NT2/D1 (cell line): ENCODE measurements at regions not wholly inside any gene's neighbourhood (a gene's known extent, or its start where the extent isn't known, plus 50 kb on each side); places are given as distances from the start of the nearest gene placed in this dataset.
"Not testable (repeated sequence)": the region's sequence is repeated elsewhere in the genome, so short reads cannot be mapped to it uniquely, and the experiment has no call there.

Source experiments
- DNase-seq: peaks from one replicate; pipeline ENCODE4 v3.0.0-alpha.2; 2011; ENCODE audit warnings: low read depth, low spot score
- H3K27me3 ChIP-seq: 2 replicates; pipeline ENCODE4 v1.6.0; 2011; ENCODE audit warnings: mild to moderate bottlenecking; ENCODE audit not compliant: insufficient read length, insufficient read depth
- H3K36me3 ChIP-seq: 2 replicates; pipeline ENCODE4 v1.6.1; 2011; ENCODE audit warnings: mild to moderate bottlenecking, low read length, mixed read lengths; ENCODE audit not compliant: insufficient read depth, insufficient read length
- H3K4me1 ChIP-seq: 2 replicates; pipeline ENCODE4 v1.5.1; 2011; ENCODE audit not compliant: insufficient read depth, insufficient read length
- H3K4me3 ChIP-seq: 2 replicates; pipeline ENCODE4 v1.5.1; 2011; ENCODE audit warnings: low read depth; ENCODE audit not compliant: insufficient read length
- H3K9ac ChIP-seq: 2 replicates; pipeline ENCODE4 v1.6.0; 2011; ENCODE audit warnings: low read depth; ENCODE audit not compliant: insufficient read length
- H3K9me3 ChIP-seq: 2 replicates; pipeline ENCODE4 v1.5.1; 2011; ENCODE audit warnings: mild to moderate bottlenecking, low read length; ENCODE audit not compliant: insufficient read depth
- SUZ12 ChIP-seq: IDR thresholded peaks from 2 replicates; pipeline ENCODE4 v1.6.1; 2011; ENCODE audit not compliant: insufficient read length, insufficient read depth; ENCODE audit errors: extremely low read depth
- YY1 ChIP-seq: IDR thresholded peaks from 2 replicates; pipeline ENCODE4 v1.6.1; 2011; ENCODE audit not compliant: insufficient read length, insufficient read depth
- ZNF274 ChIP-seq: IDR thresholded peaks from 2 replicates; pipeline ENCODE4 v1.6.1; 2011; ENCODE audit warnings: mild to moderate bottlenecking, low read depth, low read length

GRCh38 chr1:238329671-238330070 lies 438.9 kb upstream of the ZP4 start:
- DNase-seq, result no peak
- H3K9ac ChIP-seq, result no peak overlapping the region
- no peaks in the 10 kb centered on the region for H3K36me3 ChIP-seq

GRCh38 chr1:238327033-238327432 lies 436.3 kb upstream of the ZP4 start:
- H3K9me3 ChIP-seq, H3K9ac ChIP-seq, DNase-seq, H3K4me3 ChIP-seq, H3K27me3 ChIP-seq, H3K36me3 ChIP-seq, H3K4me1 ChIP-seq: not testable (repeated sequence)

More at GRCh38 chr1:238329671-238330070, 438.9 kb upstream of the ZP4 start:
- no peak overlapping the region for H3K4me3 ChIP-seq
- no peaks in the 10 kb centered on the region for H3K9me3 ChIP-seq
- TF ChIP-seq SUZ12 (no peak), YY1 (no peak), ZNF274 (no peak)
- H3K4me1 ChIP-seq, result no peaks in the 10 kb centered on the region
- H3K27me3 ChIP-seq, result no peaks in the 10 kb centered on the region

DNA sequence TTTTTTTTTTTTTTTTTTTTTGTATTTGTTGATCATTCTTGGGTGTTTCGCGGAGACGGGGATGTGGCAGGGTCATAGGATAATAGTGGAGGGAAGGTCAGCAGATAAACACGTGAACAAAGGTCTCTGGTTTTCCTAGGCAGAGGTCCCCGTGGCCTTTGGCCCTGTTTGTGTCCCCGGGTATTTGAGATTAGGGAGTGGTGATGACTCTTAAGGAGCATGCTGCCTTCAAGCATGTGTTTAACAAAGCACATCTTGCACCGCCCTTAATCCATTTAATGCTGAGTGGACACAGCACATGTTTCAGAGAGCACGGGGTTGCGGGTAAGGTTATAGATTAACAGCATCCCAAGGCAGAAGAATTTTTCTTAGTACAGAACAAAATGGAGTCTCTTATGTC lies 435.8 kb upstream of the ZP4 start:
- H3K9ac ChIP-seq, DNase-seq, H3K4me3 ChIP-seq, H3K4me1 ChIP-seq, H3K9me3 ChIP-seq, H3K27me3 ChIP-seq, H3K36me3 ChIP-seq: not testable (repeated sequence)

DNA sequence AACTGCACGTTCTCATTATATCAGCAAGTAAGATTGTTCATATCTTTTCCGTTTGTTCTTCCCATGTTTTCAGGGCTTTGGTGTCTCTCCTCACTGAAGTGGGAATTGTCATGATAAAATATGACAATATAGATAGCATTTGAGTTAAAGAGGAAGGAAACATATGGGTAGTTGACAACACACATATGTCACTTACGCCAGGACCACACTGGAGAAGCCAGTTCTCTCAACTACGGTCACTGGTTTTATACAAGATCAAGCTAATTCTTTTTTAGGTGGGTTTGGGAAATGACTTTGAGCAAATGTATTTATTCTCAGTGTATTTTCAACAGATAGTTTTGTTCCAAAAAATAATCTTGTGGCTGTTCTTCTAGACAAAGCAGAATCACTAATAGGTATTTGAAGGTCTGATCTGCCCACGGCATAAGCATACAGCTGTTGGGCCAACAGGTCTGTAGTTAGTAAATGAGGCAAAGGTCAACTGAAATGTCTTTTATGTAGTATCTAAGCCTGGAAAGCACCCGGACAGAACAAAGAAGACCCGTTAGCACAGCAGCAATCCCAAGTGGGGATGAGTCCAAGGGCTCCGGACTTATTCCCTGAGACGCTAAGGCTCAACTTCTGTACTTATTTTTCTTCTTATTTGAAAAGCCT lies 433.6 kb upstream of the ZP4 start:
- Histone ChIP-seq H3K9ac (no peak overlapping the region), H3K4me3 (no peak overlapping the region), H3K27me3 (no peaks in the 10 kb centered on the region), H3K36me3 (no peaks in the 10 kb centered on the region), H3K9me3 (no peaks in the 10 kb centered on the region), H3K4me1 (no peaks in the 10 kb centered on the region)
- DNase-seq, result no peak
- TF ChIP-seq ZNF274, result no peak
- no peak for TF ChIP-seq SUZ12
- no peak for TF ChIP-seq YY1

DNA sequence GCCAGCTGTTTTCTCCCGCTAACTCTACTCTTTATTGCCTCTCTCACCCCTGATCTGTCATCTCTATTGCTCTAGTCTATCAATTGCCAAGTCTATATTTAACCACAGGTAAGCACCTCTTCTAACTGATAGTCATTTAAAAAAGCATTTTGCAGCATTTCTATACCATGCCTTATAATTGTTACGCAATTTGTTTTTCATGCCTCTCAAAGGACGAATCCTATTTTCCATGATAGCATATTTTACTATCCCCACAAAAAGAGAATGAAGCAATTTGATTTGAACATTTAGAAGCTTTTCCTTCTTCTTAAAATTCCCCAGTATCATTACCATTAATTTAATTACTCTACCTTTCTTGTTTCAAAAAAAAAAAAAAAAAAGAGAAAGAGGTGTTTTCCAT lies 432.8 kb upstream of the ZP4 start:
- DNase-seq, result no peak
- Histone ChIP-seq H3K4me1 (no peaks in the 10 kb centered on the region), H3K9me3 (no peaks in the 10 kb centered on the region), H3K9ac (no peak overlapping the region), H3K4me3 (no peak overlapping the region), H3K27me3 (no peaks in the 10 kb centered on the region), H3K36me3 (no peaks in the 10 kb centered on the region)
- TF ChIP-seq YY1 (no peak), SUZ12 (no peak), ZNF274 (no peak)

- no peaks in the 10 kb centered on the region for H3K36me3 ChIP-seq
- no peaks in the 10 kb centered on the region for H3K4me1 ChIP-seq
- no peak overlapping the region for H3K9ac ChIP-seq
- H3K27me3 ChIP-seq, result no peaks in the 10 kb centered on the region
- no peak overlapping the region for H3K4me3 ChIP-seq
- DNase-seq, result no peak
- TF ChIP-seq ZNF274, result no peak
- TF ChIP-seq YY1, result no peak
- no peak for TF ChIP-seq SUZ12
- no peaks in the 10 kb centered on the region for H3K9me3 ChIP-seq
These were observed 429.2 kb upstream of the ZP4 start for GRCh38 chr1:238319957-238320356.

GRCh38 chr1:238318294-238319110 lies 427.8 kb upstream of the ZP4 start:
- Histone ChIP-seq H3K27me3 (no peaks in the 10 kb centered on the region), H3K4me1 (no peaks in the 10 kb centered on the region), H3K9me3 (no peaks in the 10 kb centered on the region), H3K4me3 (no peak overlapping the region), H3K9ac (no peak overlapping the region), H3K36me3 (no peaks in the 10 kb centered on the region)
- TF ChIP-seq SUZ12 (no peak), ZNF274 (no peak), YY1 (no peak)
- no peak for DNase-seq
